ENCODE measurements at regions not wholly inside any gene's neighbourhood (a gene's known extent, or its start where the extent isn't known, plus 50 kb on each side); places are given as distances from the start of the nearest gene placed in this dataset.

DNA sequence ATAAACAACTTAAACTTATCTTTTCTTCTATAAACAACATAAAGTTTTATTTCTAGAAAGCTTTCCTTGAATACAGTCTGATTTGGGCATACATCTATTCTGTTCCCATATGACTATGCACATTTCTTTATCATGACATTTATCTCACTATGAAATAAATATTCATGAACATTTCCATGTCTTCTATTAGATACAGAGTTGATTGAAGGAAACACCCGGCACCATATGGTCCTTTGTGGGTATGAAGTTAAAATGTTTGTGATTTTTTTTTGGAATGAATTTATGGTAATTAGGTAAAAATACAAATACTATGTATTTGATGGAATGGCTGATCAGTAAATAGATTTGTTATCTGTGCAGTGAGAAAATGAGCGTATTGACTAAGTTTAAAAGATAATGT is 1209.8 kb upstream of the ACO1 start:
- no peak for TF ChIP-seq EZH2phosphoT487 (IDR thresholded peaks at IDR 0.05; ENCODE audit: borderline replicate concordance)
- TF ChIP-seq POLR2A (IDR thresholded peaks at IDR 0.05; ENCODE audit: borderline replicate concordance, extremely low read depth, insufficient read depth, insufficient read length): no peak
- no peak for TF ChIP-seq EZH2 (IDR thresholded peaks at IDR 0.05)
- TF ChIP-seq TCF7L2 (IDR thresholded peaks at IDR 0.05; ENCODE audit: borderline replicate concordance, extremely low read depth, insufficient read depth, insufficient read length): no peak
- no peak for TF ChIP-seq SRF (IDR thresholded peaks at IDR 0.05; ENCODE audit: low read depth)
- TF ChIP-seq, protein P1, sequence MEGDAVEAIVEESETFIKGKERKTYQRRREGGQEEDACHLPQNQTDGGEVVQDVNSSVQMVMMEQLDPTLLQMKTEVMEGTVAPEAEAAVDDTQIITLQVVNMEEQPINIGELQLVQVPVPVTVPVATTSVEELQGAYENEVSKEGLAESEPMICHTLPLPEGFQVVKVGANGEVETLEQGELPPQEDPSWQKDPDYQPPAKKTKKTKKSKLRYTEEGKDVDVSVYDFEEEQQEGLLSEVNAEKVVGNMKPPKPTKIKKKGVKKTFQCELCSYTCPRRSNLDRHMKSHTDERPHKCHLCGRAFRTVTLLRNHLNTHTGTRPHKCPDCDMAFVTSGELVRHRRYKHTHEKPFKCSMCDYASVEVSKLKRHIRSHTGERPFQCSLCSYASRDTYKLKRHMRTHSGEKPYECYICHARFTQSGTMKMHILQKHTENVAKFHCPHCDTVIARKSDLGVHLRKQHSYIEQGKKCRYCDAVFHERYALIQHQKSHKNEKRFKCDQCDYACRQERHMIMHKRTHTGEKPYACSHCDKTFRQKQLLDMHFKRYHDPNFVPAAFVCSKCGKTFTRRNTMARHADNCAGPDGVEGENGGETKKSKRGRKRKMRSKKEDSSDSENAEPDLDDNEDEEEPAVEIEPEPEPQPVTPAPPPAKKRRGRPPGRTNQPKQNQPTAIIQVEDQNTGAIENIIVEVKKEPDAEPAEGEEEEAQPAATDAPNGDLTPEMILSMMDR (IDR thresholded peaks at IDR 0.05 in 2 of 3, conservative IDR thresholded peaks at IDR 0.05 in 1 of 3; ENCODE audit: borderline replicate concordance in 1 of 3, insufficient read depth in 1 of 3, low read depth in 2 of 3, low read length in 2 of 3): no peak
- TF ChIP-seq SP1 (IDR thresholded peaks at IDR 0.05; ENCODE audit: low read depth): no peak
- TF ChIP-seq JUND (IDR thresholded peaks at IDR 0.05): no peak
- no peak for TF ChIP-seq SIN3A (IDR thresholded peaks at IDR 0.05; ENCODE audit: low read depth)
- TF ChIP-seq, protein P2, sequence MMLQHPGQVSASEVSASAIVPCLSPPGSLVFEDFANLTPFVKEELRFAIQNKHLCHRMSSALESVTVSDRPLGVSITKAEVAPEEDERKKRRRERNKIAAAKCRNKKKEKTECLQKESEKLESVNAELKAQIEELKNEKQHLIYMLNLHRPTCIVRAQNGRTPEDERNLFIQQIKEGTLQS (IDR thresholded peaks at IDR 0.05): no peak
